H9 (cell line): ENCODE measurements at regions not wholly inside any gene's neighbourhood (a gene's known extent, or its start where the extent isn't known, plus 50 kb on each side); places are given as distances from the start of the nearest gene placed in this dataset.

ENCODE experiments used
- DNase-seq: peaks from one replicate; pipeline ENCODE4 v3.0.0-alpha.2; 2017
- H2AFZ ChIP-seq: one replicate; pipeline ENCODE4 v1.6.1; 2013; ENCODE audit warnings: mild to moderate bottlenecking, low read length, control low read depth, moderate library complexity
- H2AK5ac ChIP-seq: 2 replicates; pipeline ENCODE4 v1.6.1; 2013; ENCODE audit warnings: low read length, control low read depth, mixed read lengths; ENCODE audit not compliant: insufficient read length
- H2BK120ac ChIP-seq: one replicate; pipeline ENCODE4 v1.6.1; 2013; ENCODE audit warnings: low read depth, mild to moderate bottlenecking, low read length, control low read depth, inconsistent platforms; ENCODE audit not compliant: poor library complexity, severe bottlenecking
- H2BK12ac ChIP-seq: 2 replicates; pipeline ENCODE4 v1.6.1; 2013; ENCODE audit warnings: low read length, control low read depth, mixed read lengths, low read depth; ENCODE audit not compliant: insufficient read length
- H2BK15ac ChIP-seq: 2 replicates; pipeline ENCODE4 v1.6.1; 2013; ENCODE audit warnings: low read depth, low read length, control low read depth
- H2BK20ac ChIP-seq: one replicate; pipeline ENCODE4 v1.6.1; 2013; ENCODE audit warnings: low read depth, mild to moderate bottlenecking, low read length, control low read depth, inconsistent platforms; ENCODE audit not compliant: poor library complexity, severe bottlenecking
- H2BK5ac ChIP-seq: 2 replicates; pipeline ENCODE4 v1.6.1; 2013; ENCODE audit warnings: low read length, control low read depth, mixed read lengths; ENCODE audit not compliant: insufficient read length
- H3K14ac ChIP-seq: 2 replicates; pipeline ENCODE4 v1.6.1; 2013; ENCODE audit warnings: low read length, control low read depth; ENCODE audit not compliant: insufficient read depth
- H3K18ac ChIP-seq: 2 replicates; pipeline ENCODE4 v1.6.1; 2013; ENCODE audit warnings: low read depth, mild to moderate bottlenecking, mixed read lengths, low read length, control low read depth; ENCODE audit not compliant: insufficient read length
- H3K23ac ChIP-seq: 2 replicates; pipeline ENCODE4 v1.6.1; 2013; ENCODE audit warnings: low read length, control low read depth, mixed read lengths, low read depth; ENCODE audit not compliant: insufficient read length
- H3K23me2 ChIP-seq: 2 replicates; pipeline ENCODE4 v1.6.1; 2013; ENCODE audit warnings: low read depth, mild to moderate bottlenecking, mixed read lengths, low read length, control low read depth; ENCODE audit not compliant: insufficient read length, poor library complexity, severe bottlenecking
- H3K27ac ChIP-seq: 2 replicates; pipeline ENCODE4 v1.5.1; 2013; ENCODE audit warnings: low read length, control low read depth, mixed read lengths, low read depth; ENCODE audit not compliant: insufficient read length
- H3K27me3 ChIP-seq: 2 replicates; pipeline ENCODE4 v1.6.1; 2013; ENCODE audit warnings: low read length, control low read depth, inconsistent platforms; ENCODE audit not compliant: insufficient read depth
- H3K4ac ChIP-seq: 2 replicates; pipeline ENCODE4 v1.6.1; 2013; ENCODE audit warnings: low read depth, mild to moderate bottlenecking, control low read depth, inconsistent platforms, low read length, moderate library complexity
- H3K4me1 ChIP-seq: 2 replicates; pipeline ENCODE4 v1.6.1; 2013; ENCODE audit warnings: low read length, control low read depth, inconsistent platforms; ENCODE audit not compliant: insufficient read depth
- H3K4me2 ChIP-seq: 2 replicates; pipeline ENCODE4 v1.6.1; 2013; ENCODE audit warnings: low read length, control low read depth, mixed read lengths; ENCODE audit not compliant: insufficient read length, insufficient read depth
- H3K56ac ChIP-seq: 2 replicates; pipeline ENCODE4 v1.6.1; 2013; ENCODE audit warnings: low read depth, mild to moderate bottlenecking, mixed read lengths, low read length, control low read depth; ENCODE audit not compliant: insufficient read length
- H3K79me1 ChIP-seq: 2 replicates; pipeline ENCODE4 v1.6.1; 2013; ENCODE audit warnings: low read depth, mild to moderate bottlenecking, moderate library complexity, low read length, control low read depth, inconsistent platforms; ENCODE audit not compliant: insufficient read depth, poor library complexity, severe bottlenecking
- H3K79me2 ChIP-seq: 2 replicates; pipeline ENCODE4 v1.6.1; 2013; ENCODE audit warnings: low read length, control low read depth, inconsistent platforms; ENCODE audit not compliant: insufficient read depth
- H3K9ac ChIP-seq: 2 replicates; pipeline ENCODE4 v1.6.1; 2013; ENCODE audit warnings: low read length, control low read depth, mixed read lengths; ENCODE audit not compliant: insufficient read length; ENCODE audit errors: extremely low read depth
- H3K9me3 ChIP-seq: one replicate; pipeline ENCODE4 v1.6.1; 2013; ENCODE audit warnings: low read depth, low read length, inconsistent platforms; ENCODE audit not compliant: control insufficient read depth
- H3T11ph ChIP-seq: one replicate; pipeline ENCODE4 v1.6.1; 2013; ENCODE audit warnings: mild to moderate bottlenecking, low read length, control low read depth, inconsistent platforms
- H4K20me1 ChIP-seq: one replicate; pipeline ENCODE4 v1.6.1; 2013; ENCODE audit not compliant: control insufficient read depth, insufficient read length, insufficient read depth
- H4K5ac ChIP-seq: 2 replicates; pipeline ENCODE4 v1.6.1; 2013; ENCODE audit warnings: low read depth, mild to moderate bottlenecking, mixed read lengths, low read length, control low read depth; ENCODE audit not compliant: insufficient read length
- H4K8ac ChIP-seq: replicated peaks from 2 replicates; pipeline ENCODE4 v1.6.1; 2013; ENCODE audit warnings: low read length, control low read depth, mixed read lengths, low read depth; ENCODE audit not compliant: insufficient read length
- H4K91ac ChIP-seq: 2 replicates; pipeline ENCODE4 v1.6.1; 2013; ENCODE audit warnings: low read depth, mild to moderate bottlenecking, moderate library complexity, mixed read lengths, low read length, control low read depth; ENCODE audit not compliant: insufficient read length
- H3K27ac Mint-ChIP-seq, 3 experiments: 2 replicates in 2 of 3; 3 replicates in 1 of 3; pipeline ENCODE4 v1.8.0; 2020 to 2021; ENCODE audit warnings: mixed read lengths in 3 of 3, mild to moderate bottlenecking in 1 of 3, moderate library complexity in 1 of 3
- H3K27me3 Mint-ChIP-seq: 2 replicates; pipeline ENCODE4 v1.8.0; 2021; ENCODE audit warnings: low read depth, mild to moderate bottlenecking, moderate library complexity, mixed read lengths
- H3K36me3 Mint-ChIP-seq, 3 experiments: 2 replicates in 2 of 3; 3 replicates in 1 of 3; pipeline ENCODE4 v1.8.0; 2020 to 2021; ENCODE audit warnings: low read depth in 3 of 3, mixed read lengths in 3 of 3; ENCODE audit not compliant: insufficient read depth in 1 of 3
- H3K4me1 Mint-ChIP-seq, 2 experiments: 2 replicates each; pipeline ENCODE4 v1.8.0; 2020; ENCODE audit warnings: mixed read lengths in 2 of 2
- H3K4me3 Mint-ChIP-seq, 2 experiments: 2 replicates in 1 of 2; 3 replicates in 1 of 2; pipeline ENCODE4 v1.8.0; 2020 to 2021; ENCODE audit warnings: mild to moderate bottlenecking in 2 of 2, mixed read lengths in 2 of 2, moderate library complexity in 1 of 2
- H3K9me3 Mint-ChIP-seq, 2 experiments: 2 replicates in 1 of 2; 3 replicates in 1 of 2; pipeline ENCODE4 v1.8.0; 2020; ENCODE audit warnings: mild to moderate bottlenecking in 2 of 2, mixed read lengths in 2 of 2, moderate library complexity in 1 of 2
- WGBS: extraction: QIAGEN DNeasy Blood & Tissue Kit; methylation state at CpG from one replicate; pipeline ENCODE4 v1.1.7; 2013; ENCODE audit warnings: missing lambda C conversion rate, low lambda C conversion rate, mixed read lengths; ENCODE audit not compliant: insufficient read length; ENCODE audit errors: extremely low coverage; 5-methylcytosine and 5-hydroxymethylcytosine counted together
- TF ChIP-seq, protein P1 (sequence below): fragments of 200-600 bp; sonication (generic); conservative IDR thresholded peaks from 3 replicates; pipeline ENCODE4 v1.8.0; 2021; ENCODE audit warnings: antibody characterized with exemption, mild to moderate bottlenecking

DNA sequence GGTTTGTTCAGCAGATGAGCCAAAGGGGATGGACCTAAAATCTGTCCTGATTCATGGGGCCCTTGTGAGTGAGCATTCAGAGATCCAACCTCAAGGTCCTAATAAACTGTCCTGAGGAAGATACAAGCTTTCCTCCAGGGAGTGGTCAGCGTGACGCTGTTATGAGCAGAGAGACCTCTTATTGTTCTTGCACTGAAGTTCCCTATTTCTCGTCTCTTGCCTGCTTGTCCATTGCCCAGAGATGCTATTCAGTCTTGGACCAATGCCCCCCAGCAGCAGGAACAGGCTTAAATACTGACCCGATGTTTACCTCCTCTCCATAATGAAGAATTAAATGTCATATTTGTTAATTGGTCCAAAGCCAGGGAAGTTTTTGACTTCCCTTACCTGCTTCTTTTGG lies 225.2 kb upstream of the PGR start:
- H3K27me3 Mint-ChIP-seq: no peaks in the 10 kb centered on the region; the same call in none of the 2 replicates
- TF ChIP-seq, protein P1, sequence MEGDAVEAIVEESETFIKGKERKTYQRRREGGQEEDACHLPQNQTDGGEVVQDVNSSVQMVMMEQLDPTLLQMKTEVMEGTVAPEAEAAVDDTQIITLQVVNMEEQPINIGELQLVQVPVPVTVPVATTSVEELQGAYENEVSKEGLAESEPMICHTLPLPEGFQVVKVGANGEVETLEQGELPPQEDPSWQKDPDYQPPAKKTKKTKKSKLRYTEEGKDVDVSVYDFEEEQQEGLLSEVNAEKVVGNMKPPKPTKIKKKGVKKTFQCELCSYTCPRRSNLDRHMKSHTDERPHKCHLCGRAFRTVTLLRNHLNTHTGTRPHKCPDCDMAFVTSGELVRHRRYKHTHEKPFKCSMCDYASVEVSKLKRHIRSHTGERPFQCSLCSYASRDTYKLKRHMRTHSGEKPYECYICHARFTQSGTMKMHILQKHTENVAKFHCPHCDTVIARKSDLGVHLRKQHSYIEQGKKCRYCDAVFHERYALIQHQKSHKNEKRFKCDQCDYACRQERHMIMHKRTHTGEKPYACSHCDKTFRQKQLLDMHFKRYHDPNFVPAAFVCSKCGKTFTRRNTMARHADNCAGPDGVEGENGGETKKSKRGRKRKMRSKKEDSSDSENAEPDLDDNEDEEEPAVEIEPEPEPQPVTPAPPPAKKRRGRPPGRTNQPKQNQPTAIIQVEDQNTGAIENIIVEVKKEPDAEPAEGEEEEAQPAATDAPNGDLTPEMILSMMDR: no peak
- H2BK15ac ChIP-seq: no peak overlapping the region

More for the DNA sequence above, 225.2 kb upstream of the PGR start:
- H2BK120ac ChIP-seq: no peak overlapping the region
- no CpG with 5 or more reads among the region's 4 CpGs for WGBS
- no peak overlapping the region for H4K8ac ChIP-seq
- no peak overlapping the region for H3K56ac ChIP-seq
- H3K79me2 ChIP-seq: no peaks in the 10 kb centered on the region
- H3K4me1 ChIP-seq: no peaks in the 10 kb centered on the region
- no peak overlapping the region for H3K14ac ChIP-seq
- H3K9me3 Mint-ChIP-seq: no peaks in the 10 kb centered on the region; a peak in 1 of 5 replicates
- no peak overlapping the region for H4K5ac ChIP-seq
- H3K79me1 ChIP-seq: no peaks in the 10 kb centered on the region
- no peak overlapping the region for H2AFZ ChIP-seq
- no peak overlapping the region for H3K4ac ChIP-seq
- no peak overlapping the region for H3K4me2 ChIP-seq
- no peaks in the 10 kb centered on the region for H3K4me1 Mint-ChIP-seq
- H3T11ph ChIP-seq: no peak overlapping the region
- H3K27ac Mint-ChIP-seq: no peak overlapping the region
- H3K23me2 ChIP-seq: no peaks in the 10 kb centered on the region
- no peak overlapping the region for H2BK20ac ChIP-seq
- no peak overlapping the region for H2BK12ac ChIP-seq
- no peak overlapping the region for H3K18ac ChIP-seq
- no peak overlapping the region for H3K4me3 Mint-ChIP-seq
- H3K23ac ChIP-seq: no peak overlapping the region
- H4K20me1 ChIP-seq: no peaks in the 10 kb centered on the region
- H3K36me3 Mint-ChIP-seq: no peaks in the 10 kb centered on the region
- no peak overlapping the region for H2BK5ac ChIP-seq
- H4K91ac ChIP-seq: no peak overlapping the region
- H3K9ac ChIP-seq: no peak overlapping the region
- DNase-seq: no peak
- H3K27ac ChIP-seq: no peak overlapping the region
- no peaks in the 10 kb centered on the region for H3K9me3 ChIP-seq
- no peaks in the 10 kb centered on the region for H3K27me3 ChIP-seq
- H2AK5ac ChIP-seq: no peak overlapping the region
